ENCODE measurements at regions not wholly inside any gene's neighbourhood (a gene's known extent, or its start where the extent isn't known, plus 50 kb on each side); places are given as distances from the start of the nearest gene placed in this dataset.

- TF ChIP-seq CTCF (IDR thresholded peaks at IDR 0.05) (no peak), POLR2A (IDR thresholded peaks at IDR 0.05) (no peak), EP300 (IDR thresholded peaks at IDR 0.05) (no peak)
Measured at GRCh38 chr15:59798605-59798917, 109.4 kb upstream of the BNIP2 start.

Measured in tibial nerve (tissue), 4 donors.